Endothelial cell of umbilical vein (primary cell): ENCODE measurements at regions not wholly inside any gene's neighbourhood (a gene's known extent, or its start where the extent isn't known, plus 50 kb on each side); places are given as distances from the start of the nearest gene placed in this dataset.

Experiments used
- FOS ChIP-seq: IDR thresholded peaks from 2 replicates; pipeline ENCODE4 v1.6.1; 2011; ENCODE audit warnings: mild to moderate bottlenecking, low read length, moderate library complexity, borderline replicate concordance; ENCODE audit not compliant: insufficient read depth
- POLR2A ChIP-seq: IDR thresholded peaks from 2 replicates; pipeline ENCODE4 v1.6.1; 2012; ENCODE audit warnings: low read depth, mild to moderate bottlenecking, control low read depth, low read length
- POLR2AphosphoS5 ChIP-seq: IDR thresholded peaks from 2 replicates; pipeline ENCODE4 v1.6.1; 2012; ENCODE audit warnings: low read depth, mild to moderate bottlenecking, control low read depth, low read length, moderate library complexity; ENCODE audit not compliant: insufficient read depth
- TF ChIP-seq, protein P1 (sequence below): IDR thresholded peaks from 2 replicates; pipeline ENCODE4 v1.6.1; 2011; ENCODE audit not compliant: insufficient read depth, insufficient read length
- TF ChIP-seq, protein P2 (sequence below), 2 donors: IDR thresholded peaks; 1 replicate in 1 of 2; 2 replicates in 1 of 2; pipeline ENCODE4 v1.5.1; 2011; ENCODE audit warnings: low read length in 2 of 2, mild to moderate bottlenecking in 2 of 2, moderate library complexity in 2 of 2, control low read depth in 1 of 2, inconsistent platforms in 1 of 2, low read depth in 1 of 2; ENCODE audit not compliant: insufficient read depth in 1 of 2; ENCODE audit errors: extremely low read depth in 1 of 2

DNA sequence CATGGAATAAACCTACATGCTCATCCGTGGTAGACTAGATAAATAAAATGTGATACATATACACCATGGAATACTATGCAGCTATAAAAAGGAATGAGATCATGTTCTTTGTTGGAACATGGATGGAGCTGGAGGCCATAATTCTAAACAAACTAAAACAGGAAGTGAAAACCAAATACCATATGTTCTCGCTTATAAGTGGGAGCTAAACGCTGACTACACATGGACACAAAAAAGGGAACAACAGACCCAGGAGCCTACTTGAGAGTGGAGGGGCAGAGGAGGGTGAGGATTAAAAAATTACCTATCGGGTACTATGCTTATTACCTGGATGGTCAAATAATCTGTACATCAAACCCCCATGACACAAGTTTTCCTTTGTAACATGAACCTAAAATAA is 68.7 kb upstream of the SEC61G start:
- TF ChIP-seq, protein P1, sequence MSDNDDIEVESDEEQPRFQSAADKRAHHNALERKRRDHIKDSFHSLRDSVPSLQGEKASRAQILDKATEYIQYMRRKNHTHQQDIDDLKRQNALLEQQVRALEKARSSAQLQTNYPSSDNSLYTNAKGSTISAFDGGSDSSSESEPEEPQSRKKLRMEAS = no peak
- TF ChIP-seq, protein P2, sequence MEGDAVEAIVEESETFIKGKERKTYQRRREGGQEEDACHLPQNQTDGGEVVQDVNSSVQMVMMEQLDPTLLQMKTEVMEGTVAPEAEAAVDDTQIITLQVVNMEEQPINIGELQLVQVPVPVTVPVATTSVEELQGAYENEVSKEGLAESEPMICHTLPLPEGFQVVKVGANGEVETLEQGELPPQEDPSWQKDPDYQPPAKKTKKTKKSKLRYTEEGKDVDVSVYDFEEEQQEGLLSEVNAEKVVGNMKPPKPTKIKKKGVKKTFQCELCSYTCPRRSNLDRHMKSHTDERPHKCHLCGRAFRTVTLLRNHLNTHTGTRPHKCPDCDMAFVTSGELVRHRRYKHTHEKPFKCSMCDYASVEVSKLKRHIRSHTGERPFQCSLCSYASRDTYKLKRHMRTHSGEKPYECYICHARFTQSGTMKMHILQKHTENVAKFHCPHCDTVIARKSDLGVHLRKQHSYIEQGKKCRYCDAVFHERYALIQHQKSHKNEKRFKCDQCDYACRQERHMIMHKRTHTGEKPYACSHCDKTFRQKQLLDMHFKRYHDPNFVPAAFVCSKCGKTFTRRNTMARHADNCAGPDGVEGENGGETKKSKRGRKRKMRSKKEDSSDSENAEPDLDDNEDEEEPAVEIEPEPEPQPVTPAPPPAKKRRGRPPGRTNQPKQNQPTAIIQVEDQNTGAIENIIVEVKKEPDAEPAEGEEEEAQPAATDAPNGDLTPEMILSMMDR (IDR thresholded peaks at IDR 0.05; ENCODE audit: extremely low read depth in 1 of 2, insufficient read depth in 1 of 2, low read depth in 1 of 2, low read length in 2 of 2) = no peak
- TF ChIP-seq POLR2A (no peak), FOS (no peak), POLR2AphosphoS5 (no peak)
